Stimulated activated CD8-positive, alpha-beta memory T cell treated with anti-CD3 and anti-CD28 coated beads, Interleukin-12 subunit alpha, Interleukin-12 subunit beta, amount 100 ng/mL, for 24 hours (primary cell): ENCODE measurements at regions not wholly inside any gene's neighbourhood (a gene's known extent, or its start where the extent isn't known, plus 50 kb on each side); places are given as distances from the start of the nearest gene placed in this dataset.

Source experiments
- DNase-seq: peaks from one replicate; pipeline ENCODE4 v3.0.0-alpha.2; 2020; ENCODE audit errors: extremely low read depth

- no peak for DNase-seq
These were observed 329.7 kb upstream of the POM121L12 start for GRCh38 chr7:52705768-52706167.

GRCh38 chr7:52700349-52700748 is 335.1 kb upstream of the POM121L12 start:
- no peak for DNase-seq

- DNase-seq, result no peak
These were observed 339.3 kb upstream of the POM121L12 start for GRCh38 chr7:52695973-52696595.

GRCh38 chr7:52691257-52691656 is 344.2 kb upstream of the POM121L12 start:
- DNase-seq, result no peak

DNA sequence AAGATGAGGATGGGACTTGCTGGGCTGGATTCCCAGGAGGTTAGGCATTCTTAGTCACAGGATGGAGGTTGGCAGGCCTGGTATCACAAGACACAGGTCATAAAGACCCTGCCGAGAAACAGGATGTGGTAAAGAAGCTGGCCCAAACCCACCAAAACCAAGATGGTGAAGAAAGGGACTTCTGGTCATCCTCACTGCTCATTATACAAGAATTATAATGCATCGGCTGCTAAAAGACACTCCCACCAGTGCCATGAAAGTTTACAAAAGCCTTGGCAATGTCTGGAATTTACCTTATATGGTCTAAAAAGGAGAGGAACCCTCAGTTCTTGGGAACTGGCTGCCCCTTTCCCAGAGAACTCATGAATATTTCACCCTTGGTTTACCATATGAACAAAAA is 345.5 kb upstream of the POM121L12 start:
- no peak for DNase-seq

DNA sequence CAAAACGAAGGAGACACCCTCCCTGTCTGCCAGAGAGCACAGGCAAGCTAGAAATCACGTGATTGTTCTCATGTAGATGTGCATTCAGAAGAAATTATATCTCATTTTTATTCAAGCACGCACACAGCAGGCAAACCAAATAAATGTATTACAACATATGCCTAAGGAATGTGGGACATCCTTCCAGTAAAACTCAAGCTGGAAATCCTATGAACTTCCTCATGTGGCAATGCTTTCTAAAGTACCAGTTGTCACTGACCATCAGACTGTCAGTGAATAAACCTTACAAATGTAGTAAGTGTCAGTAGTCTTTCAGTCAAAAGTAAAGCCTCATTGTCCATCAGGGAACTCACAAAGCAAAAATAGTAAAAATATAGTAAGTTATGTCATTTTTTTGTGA is 350.1 kb upstream of the POM121L12 start:
- DNase-seq, result no peak

DNA sequence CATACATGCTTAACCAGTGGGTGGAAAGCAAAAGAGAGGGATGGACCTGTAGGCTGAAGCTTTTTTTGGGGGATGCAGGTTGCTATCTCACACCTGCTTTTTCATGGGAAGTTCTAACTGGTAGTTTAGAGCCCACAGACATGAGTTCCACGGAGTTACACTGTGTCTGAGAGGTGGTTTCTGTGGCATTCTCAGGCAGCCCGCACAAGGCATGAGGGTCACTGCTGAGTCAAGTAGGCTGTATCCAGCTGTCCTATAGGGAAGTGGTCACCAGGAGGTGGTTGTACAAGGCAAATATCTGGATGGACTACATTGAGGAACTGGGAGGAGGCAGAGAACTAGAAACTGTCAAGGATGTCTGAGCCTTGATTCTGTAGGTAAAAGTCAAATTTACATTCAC is 351.0 kb upstream of the POM121L12 start:
- DNase-seq, result no peak

DNA sequence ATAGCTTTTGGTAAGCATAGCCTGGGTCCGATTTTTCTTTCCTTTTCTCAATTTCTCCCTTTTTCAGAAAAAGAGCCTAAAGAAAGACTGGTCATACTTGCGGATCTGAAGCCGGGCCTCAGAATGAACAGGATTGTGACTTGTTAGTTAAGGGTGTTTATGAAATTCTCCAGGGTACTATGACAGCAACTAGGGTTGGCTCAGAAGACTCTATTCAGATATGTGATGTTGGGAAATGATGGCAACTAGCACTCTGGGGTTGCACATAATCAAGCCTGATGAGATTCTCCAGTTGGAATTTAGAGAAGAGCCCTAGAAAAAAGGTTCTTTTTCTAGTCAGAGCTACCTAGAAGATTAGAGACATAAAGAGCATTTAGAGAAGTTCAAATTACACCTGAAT is 352.4 kb upstream of the POM121L12 start:
- no peak for DNase-seq

DNA sequence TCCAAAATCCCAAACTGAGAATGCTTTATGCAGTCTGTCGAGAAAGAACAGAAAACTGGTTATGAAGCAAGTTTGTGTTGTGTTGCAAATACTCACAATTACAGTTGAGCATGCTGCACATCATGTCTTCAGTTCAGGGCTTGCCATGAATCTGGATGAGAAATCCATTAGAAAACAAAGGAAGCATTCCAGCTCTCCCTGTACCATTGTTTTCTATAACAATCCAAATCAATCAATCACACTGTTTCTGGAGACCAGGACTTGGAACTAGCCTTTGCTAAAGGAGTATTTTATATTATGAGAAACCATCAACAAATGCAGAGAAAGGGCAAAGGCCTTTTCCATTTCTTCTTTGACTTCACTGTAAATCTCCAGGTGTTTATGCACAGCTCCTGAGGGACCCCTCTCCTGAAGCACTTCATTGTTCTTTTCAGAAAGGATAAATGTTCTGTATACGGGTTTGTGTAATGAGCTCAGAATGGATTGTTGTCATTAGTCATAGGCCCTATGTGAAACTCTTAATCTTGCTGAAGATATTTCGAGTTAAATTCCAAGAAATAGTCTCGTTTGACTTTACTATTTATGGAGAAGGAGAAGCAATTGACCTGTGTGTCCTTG is 364.7 kb upstream of the POM121L12 start:
- DNase-seq, result no peak

GRCh38 chr7:52669031-52669430 is 366.4 kb upstream of the POM121L12 start:
- DNase-seq, result no peak

- DNase-seq, result no peak
These were observed 367.0 kb upstream of the POM121L12 start for GRCh38 chr7:52668435-52668834.

DNA sequence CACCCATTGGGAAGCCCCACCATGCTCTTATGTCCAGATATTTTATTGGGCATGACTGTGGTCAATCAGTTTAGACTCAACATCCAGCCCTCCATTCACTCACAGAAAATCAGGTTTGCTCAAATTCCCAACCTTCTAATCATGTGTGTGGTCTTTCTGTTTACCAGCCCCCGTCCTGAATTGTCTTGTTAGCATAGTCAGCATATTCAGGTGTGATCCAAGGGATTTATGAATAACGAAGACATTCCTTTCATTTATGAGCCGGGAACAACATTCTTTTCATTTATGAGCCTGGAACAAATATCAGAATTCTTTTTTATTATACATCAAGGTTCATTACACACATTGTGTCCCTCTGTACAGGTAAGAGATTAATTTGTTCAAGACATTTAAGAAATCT is 376.3 kb upstream of the POM121L12 start:
- no peak for DNase-seq

GRCh38 chr7:52656098-52656497 is 379.3 kb upstream of the POM121L12 start:
- DNase-seq, result no peak

DNA sequence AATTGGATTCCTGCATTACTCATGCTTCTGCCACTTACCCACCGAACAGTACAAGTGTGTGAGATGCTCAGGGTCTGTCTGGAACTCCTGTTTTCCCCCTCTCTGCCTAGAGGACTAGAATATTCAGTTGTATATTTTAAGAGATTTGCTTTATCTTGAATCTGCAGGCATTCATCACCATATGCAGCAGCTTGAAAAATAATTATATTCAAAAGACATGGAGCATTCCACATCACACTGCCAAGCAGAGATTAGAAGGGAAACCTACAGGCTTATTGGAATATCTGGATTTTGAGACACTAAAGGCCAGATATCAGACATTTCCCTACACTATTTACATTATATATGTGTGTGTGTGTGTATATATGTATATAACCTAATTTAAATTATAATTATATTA is 382.8 kb upstream of the POM121L12 start:
- DNase-seq, result no peak

- DNase-seq, result no peak
These were observed 386.6 kb upstream of the POM121L12 start for GRCh38 chr7:52648872-52649271.

GRCh38 chr7:52647046-52647445 is 388.4 kb upstream of the POM121L12 start:
- no peak for DNase-seq

- DNase-seq, result no peak
These were observed 395.5 kb upstream of the POM121L12 start for GRCh38 chr7:52639981-52640380.

GRCh38 chr7:52639126-52639525 is 396.3 kb upstream of the POM121L12 start:
- no peak for DNase-seq

DNA sequence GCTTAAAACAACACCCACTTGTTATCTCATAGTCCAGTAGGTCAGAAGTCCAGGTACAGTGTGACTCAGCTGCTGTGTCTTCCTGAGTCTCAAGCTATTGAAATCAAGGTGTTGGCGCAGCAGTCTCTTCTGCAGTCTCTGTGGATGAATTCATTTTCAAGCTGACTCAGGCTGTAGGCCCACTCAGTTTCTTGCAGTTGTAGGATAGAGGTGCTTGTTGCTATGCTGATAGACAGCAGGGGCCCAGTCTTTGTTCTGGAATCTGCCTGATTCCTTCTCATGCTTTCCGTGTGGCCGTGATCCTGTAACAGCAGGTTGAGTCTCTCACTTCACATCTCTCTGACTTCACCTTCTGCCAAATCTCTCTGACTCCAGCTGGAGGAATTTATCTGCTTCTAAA is 400.4 kb upstream of the POM121L12 start:
- DNase-seq, result no peak

DNA sequence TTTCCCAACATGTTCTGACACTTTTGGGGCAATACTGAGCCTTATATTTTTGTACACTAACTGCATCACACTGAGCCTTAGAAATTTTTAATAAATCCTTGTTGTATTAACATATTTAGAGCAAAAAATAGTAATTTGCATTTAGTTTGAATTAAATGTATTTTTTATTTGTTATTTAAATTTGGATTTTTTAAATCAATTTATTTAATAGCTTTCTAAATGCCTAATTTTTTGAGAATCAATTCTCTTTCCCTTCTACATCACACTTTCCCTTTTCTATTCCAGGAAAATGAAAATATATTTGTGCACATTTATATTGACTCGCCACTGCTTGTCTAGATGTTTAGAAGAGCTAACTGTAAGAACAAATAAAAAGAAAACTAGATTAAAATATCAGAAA is 414.6 kb upstream of the POM121L12 start:
- no peak for DNase-seq

GRCh38 chr7:52616552-52616951 is 418.9 kb upstream of the POM121L12 start:
- DNase-seq, result no peak

DNA sequence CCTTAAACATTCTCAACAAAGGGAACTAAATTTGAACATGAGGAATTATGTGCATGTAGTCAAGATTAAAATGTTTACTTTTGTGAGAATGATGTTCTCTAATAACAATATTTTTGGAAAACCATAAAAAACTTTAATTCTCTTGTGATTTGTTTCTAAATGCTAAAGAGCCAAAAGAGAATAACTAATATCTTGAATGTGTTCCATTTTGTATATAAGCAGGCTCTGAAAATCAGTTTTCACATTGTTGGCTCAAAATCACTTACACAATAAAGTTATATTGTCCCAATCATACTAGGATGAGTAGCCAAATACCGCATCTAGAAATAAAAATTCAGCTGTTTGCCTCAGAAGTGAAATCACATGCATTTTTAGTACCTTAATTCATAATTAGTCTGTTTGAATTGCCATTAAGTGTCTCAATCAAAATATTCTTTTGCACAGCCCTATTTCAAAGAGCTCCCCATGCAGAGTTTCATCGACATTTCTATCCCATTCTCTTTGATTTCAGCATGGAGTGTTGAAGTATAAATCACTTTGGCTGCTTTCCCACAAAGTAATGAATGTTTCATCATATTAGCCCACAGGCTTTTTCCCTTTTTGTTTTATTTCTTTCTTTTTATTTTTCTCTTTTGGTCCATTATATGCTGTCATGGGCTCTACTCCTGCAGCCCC is 420.3 kb upstream of the POM121L12 start:
- DNase-seq, result no peak

DNA sequence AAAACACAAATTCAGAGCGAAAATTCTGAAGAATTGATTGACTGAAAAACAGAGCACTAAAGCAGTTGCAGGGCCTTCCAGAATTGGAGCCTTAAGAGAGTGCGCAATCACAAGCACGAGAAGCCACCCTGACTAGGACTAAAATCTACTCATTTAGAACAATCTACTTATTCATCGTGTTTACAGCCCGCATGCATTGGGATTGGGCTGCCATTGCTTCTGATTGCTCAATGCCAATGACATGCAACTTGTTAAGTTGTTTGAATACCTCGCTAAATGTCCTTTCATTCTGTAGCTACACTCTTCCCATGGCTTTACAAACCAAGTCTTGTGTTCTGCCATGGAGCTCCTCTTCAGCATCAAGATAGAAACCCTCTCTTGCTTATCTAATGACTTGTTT is 425.9 kb upstream of the POM121L12 start:
- DNase-seq, result no peak
